ENCODE measurements at regions not wholly inside any gene's neighbourhood (a gene's known extent, or its start where the extent isn't known, plus 50 kb on each side); places are given as distances from the start of the nearest gene placed in this dataset.
A peak's percentile ranks its signal among the peaks of the same experiment; 100 is the strongest.

GRCh38 chr7:138258197-138258559, 181.9 kb downstream of the AKR1D1 start:
- DNase-seq = no peak

GRCh38 chr7:138259675-138260074, 183.4 kb downstream of the AKR1D1 start:
- no peak for DNase-seq

GRCh38 chr7:138267934-138268333, 191.7 kb downstream of the AKR1D1 start:
- no peak for DNase-seq

- DNase-seq = no peak
Measured at GRCh38 chr7:138276891-138277290, 183.2 kb upstream of the TRIM24 start.

GRCh38 chr7:138278601-138279000, 181.5 kb upstream of the TRIM24 start:
- DNase-seq = no peak

- peak; percentile 4 for DNase-seq
Measured at GRCh38 chr7:138282997-138283396, 177.1 kb upstream of the TRIM24 start.

GRCh38 chr7:138285129-138285528, 174.9 kb upstream of the TRIM24 start:
- DNase-seq = no peak

GRCh38 chr7:138286846-138287245, 173.2 kb upstream of the TRIM24 start:
- DNase-seq = no peak

GRCh38 chr7:138287549-138287948, 172.5 kb upstream of the TRIM24 start:
- no peak for DNase-seq

GRCh38 chr7:138289082-138289481, 171.0 kb upstream of the TRIM24 start:
- no peak for DNase-seq

GRCh38 chr7:138289864-138290263, 170.2 kb upstream of the TRIM24 start:
- DNase-seq = no peak

- DNase-seq = no peak
Measured at GRCh38 chr7:138292951-138293350, 167.1 kb upstream of the TRIM24 start.

- no peak for DNase-seq
Measured at GRCh38 chr7:138295049-138295637, 164.9 kb upstream of the TRIM24 start.

GRCh38 chr7:138297526-138297925, 162.5 kb upstream of the TRIM24 start:
- DNase-seq = no peak

- no peak for DNase-seq
Measured at GRCh38 chr7:138299066-138299465, 161.0 kb upstream of the TRIM24 start.

- DNase-seq = no peak
Measured at GRCh38 chr7:138303230-138304070, 156.6 kb upstream of the TRIM24 start.

GRCh38 chr7:138304071-138304320, 156.1 kb upstream of the TRIM24 start:
- DNase-seq = no peak

- DNase-seq = no peak
Measured at GRCh38 chr7:138307633-138308032, 152.4 kb upstream of the TRIM24 start.

GRCh38 chr7:138308136-138308535, 151.9 kb upstream of the TRIM24 start:
- no peak for DNase-seq

GRCh38 chr7:138309186-138309585, 150.9 kb upstream of the TRIM24 start:
- no peak for DNase-seq

- DNase-seq = no peak
Measured at GRCh38 chr7:138313829-138314178, 146.3 kb upstream of the TRIM24 start.

- DNase-seq = peak; percentile 1
Measured at GRCh38 chr7:138316421-138317043, 143.5 kb upstream of the TRIM24 start.

- DNase-seq = no peak
Measured at GRCh38 chr7:138317044-138317596, 142.9 kb upstream of the TRIM24 start.

GRCh38 chr7:138324941-138325340, 135.1 kb upstream of the TRIM24 start:
- no peak for DNase-seq

Data from fibroblast of skin of right quadriceps (primary cell).